Brain microvascular endothelial cell (primary cell): ENCODE measurements at regions not wholly inside any gene's neighbourhood (a gene's known extent, or its start where the extent isn't known, plus 50 kb on each side); places are given as distances from the start of the nearest gene placed in this dataset.

ENCODE experiments used
- DNase-seq: peaks from one replicate; pipeline ENCODE4 v3.0.0-alpha.2; 2020
- H3K27ac ChIP-seq: fragments of 250-450 bp; sonication (Bioruptor Pico); 2 replicates; pipeline ENCODE4 v1.5.1; 2020; ENCODE audit warnings: mild to moderate bottlenecking, moderate library complexity
- H3K27me3 ChIP-seq: fragments of 250-450 bp; sonication (Bioruptor Pico); replicated peaks from 2 replicates; pipeline ENCODE4 v1.5.1; 2020; ENCODE audit warnings: mild to moderate bottlenecking
- H3K36me3 ChIP-seq: fragments of 250-450 bp; sonication (Bioruptor Pico); replicated peaks from 2 replicates; pipeline ENCODE4 v1.5.1; 2020; ENCODE audit warnings: mild to moderate bottlenecking
- H3K4me3 ChIP-seq: 2 replicates; pipeline ENCODE4 v1.5.1; 2011; ENCODE audit warnings: low read depth, mild to moderate bottlenecking, control low read depth, low read length, moderate library complexity
- in situ Hi-C: cut with HindIII; loops from 2 replicates; pipeline ENCODE4 v1.10.0; 2017; ENCODE audit warnings: low sequenced_read_pairs, low pct_ligation_motif_present
- TF ChIP-seq, protein P1 (sequence below): IDR thresholded peaks from 2 replicates; pipeline ENCODE4 v1.5.1; 2011; ENCODE audit warnings: low read depth, mild to moderate bottlenecking, moderate library complexity, low read length, control low read depth, inconsistent platforms; ENCODE audit errors: missing control alignments

DNA sequence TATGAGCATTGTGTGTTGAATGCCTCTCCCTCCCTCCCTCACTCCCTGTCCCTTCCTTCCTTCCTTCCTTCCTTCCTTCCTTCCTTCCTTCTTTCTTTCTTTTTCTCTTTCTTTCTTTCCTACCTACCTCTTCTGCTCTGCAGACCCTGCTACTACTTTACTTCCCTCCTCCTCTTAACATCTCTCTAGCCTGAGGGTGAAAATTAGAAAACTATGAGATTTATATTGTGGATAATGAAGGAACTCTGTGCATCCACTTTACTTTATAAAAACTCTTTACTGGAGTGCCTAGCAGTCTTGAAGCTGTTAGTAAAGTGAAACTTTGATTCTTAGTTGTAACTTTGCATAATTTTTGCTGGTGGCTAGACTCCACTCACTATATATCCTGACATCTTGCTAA lies 572.2 kb downstream of the RWDD3 start:
- TF ChIP-seq, protein P1, sequence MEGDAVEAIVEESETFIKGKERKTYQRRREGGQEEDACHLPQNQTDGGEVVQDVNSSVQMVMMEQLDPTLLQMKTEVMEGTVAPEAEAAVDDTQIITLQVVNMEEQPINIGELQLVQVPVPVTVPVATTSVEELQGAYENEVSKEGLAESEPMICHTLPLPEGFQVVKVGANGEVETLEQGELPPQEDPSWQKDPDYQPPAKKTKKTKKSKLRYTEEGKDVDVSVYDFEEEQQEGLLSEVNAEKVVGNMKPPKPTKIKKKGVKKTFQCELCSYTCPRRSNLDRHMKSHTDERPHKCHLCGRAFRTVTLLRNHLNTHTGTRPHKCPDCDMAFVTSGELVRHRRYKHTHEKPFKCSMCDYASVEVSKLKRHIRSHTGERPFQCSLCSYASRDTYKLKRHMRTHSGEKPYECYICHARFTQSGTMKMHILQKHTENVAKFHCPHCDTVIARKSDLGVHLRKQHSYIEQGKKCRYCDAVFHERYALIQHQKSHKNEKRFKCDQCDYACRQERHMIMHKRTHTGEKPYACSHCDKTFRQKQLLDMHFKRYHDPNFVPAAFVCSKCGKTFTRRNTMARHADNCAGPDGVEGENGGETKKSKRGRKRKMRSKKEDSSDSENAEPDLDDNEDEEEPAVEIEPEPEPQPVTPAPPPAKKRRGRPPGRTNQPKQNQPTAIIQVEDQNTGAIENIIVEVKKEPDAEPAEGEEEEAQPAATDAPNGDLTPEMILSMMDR = no peak
- Histone ChIP-seq H3K36me3 (no peaks in the 10 kb centered on the region), H3K4me3 (no peak overlapping the region), H3K27ac (no peak overlapping the region), H3K27me3 (no peaks in the 10 kb centered on the region)
- in situ Hi-C loops = no loop called here
- DNase-seq = no peak

DNA sequence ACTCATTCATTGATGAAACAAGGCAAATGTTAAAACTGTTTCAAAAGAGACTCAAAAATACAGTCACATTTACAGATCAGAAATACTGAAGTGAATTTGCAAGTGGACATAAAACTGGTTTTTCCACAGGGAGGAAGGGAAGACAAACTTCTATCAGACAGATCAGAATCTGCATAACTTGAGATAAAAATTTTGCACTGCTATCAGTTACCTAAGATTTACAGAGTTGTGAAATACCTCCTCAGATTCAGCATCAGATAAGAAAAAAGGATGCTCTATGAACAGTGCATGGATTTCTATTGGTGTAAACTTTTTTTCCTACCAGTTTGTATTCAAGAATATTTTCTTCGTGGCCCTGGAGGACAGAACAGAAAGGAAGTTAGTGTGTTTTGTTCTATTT lies 575.4 kb downstream of the RWDD3 start:
- in situ Hi-C loops = no loop called here
- TF ChIP-seq, protein P1 = no peak
- DNase-seq = no peak
- Histone ChIP-seq H3K36me3 (no peaks in the 10 kb centered on the region), H3K27me3 (no peaks in the 10 kb centered on the region), H3K27ac (no peak overlapping the region), H3K4me3 (no peak overlapping the region)

DNA sequence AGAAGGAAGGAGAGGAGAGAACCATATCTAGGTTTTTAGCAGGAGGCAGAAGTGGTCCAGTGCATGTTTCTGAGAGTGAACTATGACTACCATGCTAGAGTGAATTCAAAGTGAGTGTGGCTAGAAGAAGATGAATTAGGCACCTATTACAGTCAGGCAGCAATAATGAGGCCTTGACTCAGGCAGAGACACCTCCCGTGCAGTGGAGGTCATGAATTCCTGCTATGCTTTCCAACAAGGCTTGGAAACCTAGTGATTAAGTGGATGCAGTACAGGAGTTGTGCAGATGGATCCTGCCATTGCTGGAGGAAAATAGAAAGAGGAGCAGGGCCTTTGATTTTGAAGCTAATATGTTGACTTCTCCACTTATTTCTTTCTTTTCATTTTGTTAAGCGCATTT lies 581.5 kb downstream of the RWDD3 start:
- no peak overlapping the region for H3K27ac ChIP-seq
- DNase-seq = no peak
- no peaks in the 10 kb centered on the region for H3K27me3 ChIP-seq
- H3K36me3 ChIP-seq = no peaks in the 10 kb centered on the region
- TF ChIP-seq, protein P1 = no peak
- H3K4me3 ChIP-seq = no peak overlapping the region
- in situ Hi-C loops = no loop called here

DNA sequence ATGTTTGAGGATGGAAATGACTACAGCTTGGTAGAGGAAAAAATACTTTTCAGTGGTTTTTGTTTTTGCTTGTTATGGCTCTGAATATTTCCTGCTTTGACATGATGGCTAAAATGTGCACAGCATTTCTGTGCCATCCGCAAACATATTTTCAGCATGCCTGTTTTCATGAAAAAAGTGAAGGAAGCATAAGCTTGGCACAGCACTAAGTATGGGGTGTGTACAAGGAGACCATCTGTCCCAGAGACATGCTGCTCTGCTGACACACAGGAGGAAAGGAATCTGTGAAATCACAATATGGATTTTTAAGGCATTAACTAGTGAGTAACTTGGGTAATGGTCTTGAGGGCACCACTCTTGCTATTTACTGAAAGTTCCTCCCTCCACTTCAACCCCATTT lies 595.5 kb downstream of the RWDD3 start:
- Histone ChIP-seq H3K36me3 (no peaks in the 10 kb centered on the region), H3K4me3 (no peak overlapping the region), H3K27ac (no peak overlapping the region), H3K27me3 (no peaks in the 10 kb centered on the region)
- DNase-seq = no peak
- in situ Hi-C loops = no loop called here
- TF ChIP-seq, protein P1 = no peak

DNA sequence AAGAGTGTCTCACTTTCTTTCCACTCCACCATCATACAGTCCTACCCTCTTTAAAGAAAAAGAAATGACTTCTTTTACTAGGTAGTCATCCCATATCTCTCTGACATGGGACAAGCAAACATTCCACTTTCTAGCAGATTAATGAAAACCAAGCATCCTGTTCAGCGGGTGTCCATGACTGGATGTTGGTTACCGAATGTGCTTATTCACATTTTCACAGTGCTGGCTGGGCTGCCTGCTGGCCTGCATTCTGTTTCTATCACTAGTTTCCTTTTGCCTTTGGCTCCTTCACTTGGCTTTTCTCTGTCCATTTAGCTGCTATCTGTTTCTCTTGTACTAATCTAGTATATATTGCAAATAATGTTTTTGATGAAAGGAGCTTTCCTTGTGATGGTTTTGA lies 598.4 kb downstream of the RWDD3 start:
- TF ChIP-seq, protein P1 = no peak
- in situ Hi-C loops = no loop called here
- Histone ChIP-seq H3K36me3 (no peaks in the 10 kb centered on the region), H3K27me3 (no peaks in the 10 kb centered on the region), H3K4me3 (no peak overlapping the region), H3K27ac (no peak overlapping the region)
- no peak for DNase-seq

DNA sequence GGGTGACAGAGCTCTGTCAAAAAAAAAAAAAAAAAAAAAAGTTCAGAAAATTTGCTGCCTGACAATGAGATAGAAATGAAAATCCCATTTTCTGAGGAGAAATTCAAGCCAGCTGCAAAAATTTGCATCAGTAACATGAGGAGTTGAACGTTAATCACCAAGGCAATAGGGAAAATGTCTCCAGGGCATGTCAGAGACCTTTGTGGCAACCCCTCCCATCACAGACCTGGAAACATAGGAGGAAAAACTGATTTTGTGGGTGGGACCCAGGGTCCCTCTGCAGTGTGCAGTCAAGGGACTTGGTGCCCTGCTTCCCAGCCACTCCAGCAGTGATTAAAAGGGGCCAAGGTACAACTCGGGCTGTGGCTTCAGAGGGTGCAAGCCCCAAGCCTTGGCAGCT lies 615.4 kb downstream of the RWDD3 start:
- H3K27me3 ChIP-seq = no peaks in the 10 kb centered on the region
- no peak for DNase-seq
- no peak overlapping the region for H3K4me3 ChIP-seq
- no peak overlapping the region for H3K27ac ChIP-seq
- in situ Hi-C loops = no loop called here
- no peaks in the 10 kb centered on the region for H3K36me3 ChIP-seq
- TF ChIP-seq, protein P1 = no peak
